HEK293 (cell line): ENCODE measurements at regions not wholly inside any gene's neighbourhood (a gene's known extent, or its start where the extent isn't known, plus 50 kb on each side); places are given as distances from the start of the nearest gene placed in this dataset.

ENCODE experiments used
- PATZ1 ChIP-seq: fragments of 450-650 bp; formaldehyde crosslinking; IDR thresholded peaks from 2 replicates; pipeline ENCODE4 v1.5.1; 2016; ENCODE audit warnings: missing biosample characterization, missing genetic modification characterization
- ZNF580 ChIP-seq: fragments of 450-650 bp; formaldehyde crosslinking; IDR thresholded peaks from 2 replicates; pipeline ENCODE4 v1.5.1; 2016; ENCODE audit warnings: missing biosample characterization, missing genetic modification characterization

GRCh38 chr1:59057211-59057694 is 239.6 kb upstream of the FGGY start:
- no peak for TF ChIP-seq ZNF580 (tag by site-specific recombination)
- TF ChIP-seq PATZ1 = no peak
